Fibroblast of lung (primary cell): ENCODE measurements at regions not wholly inside any gene's neighbourhood (a gene's known extent, or its start where the extent isn't known, plus 50 kb on each side); places are given as distances from the start of the nearest gene placed in this dataset.

Experiments used
- DNase-seq, 2 donors: peaks; one replicate each; pipeline versions ENCODE4 v3.0.0 to v3.0.0-alpha.2; 2010; ENCODE audit warnings: low read depth in 2 of 2
- H2AFZ ChIP-seq: 2 replicates; pipeline ENCODE4 v1.5.1; 2012; ENCODE audit warnings: low read length, control low read depth, inconsistent platforms
- H3K27ac ChIP-seq: 2 replicates; pipeline ENCODE4 v1.5.1; 2011; ENCODE audit warnings: low read length, control low read depth; ENCODE audit not compliant: insufficient read depth
- H3K27me3 ChIP-seq: 2 replicates; pipeline ENCODE4 v1.5.1; 2011; ENCODE audit warnings: mild to moderate bottlenecking, low read length; ENCODE audit not compliant: control insufficient read depth, insufficient read depth
- H3K36me3 ChIP-seq: 2 replicates; pipeline ENCODE4 v1.5.1; 2011; ENCODE audit warnings: low read length; ENCODE audit not compliant: control insufficient read depth, insufficient read depth
- H3K4me1 ChIP-seq: 2 replicates; pipeline ENCODE4 v1.5.1; 2011; ENCODE audit warnings: low read length; ENCODE audit not compliant: control insufficient read depth, insufficient read depth; ENCODE audit errors: extremely low read depth
- H3K4me2 ChIP-seq: 2 replicates; pipeline ENCODE4 v1.5.1; 2011; ENCODE audit warnings: low read length, control low read depth; ENCODE audit not compliant: insufficient read depth; ENCODE audit errors: extremely low read depth
- H3K4me3 ChIP-seq, 4 experiments: fragments of 200-600 bp in 1 of 4; sonication (generic) in 1 of 4; replicated peaks in 1 of 4; 2 replicates each; pipeline ENCODE4 v1.5.1; 2011 to 2016; ENCODE audit warnings: low read length in 4 of 4, low read depth in 3 of 4, mild to moderate bottlenecking in 3 of 4, control low read depth in 2 of 4, inconsistent platforms in 1 of 4, mixed read lengths in 1 of 4; ENCODE audit not compliant: insufficient read depth in 1 of 4; ENCODE audit errors: control extremely low read depth in 1 of 4
- H3K79me2 ChIP-seq: 2 replicates; pipeline ENCODE4 v1.5.1; 2012; ENCODE audit warnings: mild to moderate bottlenecking, low read length, inconsistent platforms; ENCODE audit not compliant: control insufficient read depth, insufficient read depth
- H3K9ac ChIP-seq: 2 replicates; pipeline ENCODE4 v1.5.1; 2011; ENCODE audit warnings: mild to moderate bottlenecking, low read length, control low read depth; ENCODE audit not compliant: insufficient read depth
- H3K9me3 ChIP-seq: 2 replicates; pipeline ENCODE4 v1.5.1; 2012; ENCODE audit warnings: low read depth, low read length; ENCODE audit not compliant: control insufficient read depth, insufficient read depth
- H4K20me1 ChIP-seq: 2 replicates; pipeline ENCODE4 v1.5.1; 2011; ENCODE audit warnings: low read length; ENCODE audit not compliant: control insufficient read depth, insufficient read depth; ENCODE audit errors: extremely low read depth
- CTCF ChIP-seq, 2 donors: IDR thresholded peaks in 1 of 2; conservative IDR thresholded peaks in 1 of 2; 1 replicate in 1 of 2; 2 replicates in 1 of 2; pipeline ENCODE4 v1.5.1; 2011 to 2012; ENCODE audit warnings: low read length in 2 of 2, control low read depth in 1 of 2, inconsistent platforms in 1 of 2, low read depth in 1 of 2, mild to moderate bottlenecking in 1 of 2
- EZH2 ChIP-seq: IDR thresholded peaks from 2 replicates; pipeline ENCODE4 v1.5.1; 2012; ENCODE audit warnings: low read length, control low read depth, mild to moderate bottlenecking; ENCODE audit errors: missing control alignments

- H3K9me3 ChIP-seq: no peaks in the 10 kb centered on the region
- DNase-seq: no peak
- no peak overlapping the region for H2AFZ ChIP-seq
- no peaks in the 10 kb centered on the region for H3K4me1 ChIP-seq
- no peak overlapping the region for H3K4me3 ChIP-seq
- no peak overlapping the region for H3K9ac ChIP-seq
- TF ChIP-seq CTCF (conservative IDR thresholded peaks at IDR 0.05 in 1 of 2, IDR thresholded peaks at IDR 0.05 in 1 of 2; ENCODE audit: low read depth in 1 of 2, low read length in 2 of 2) (no peak), EZH2 (no peak)
- H3K4me2 ChIP-seq: no peak overlapping the region
- H3K36me3 ChIP-seq: no peaks in the 10 kb centered on the region
- H3K27me3 ChIP-seq: no peaks in the 10 kb centered on the region
- H4K20me1 ChIP-seq: no peaks in the 10 kb centered on the region
- H3K27ac ChIP-seq: no peak overlapping the region
- H3K79me2 ChIP-seq: no peaks in the 10 kb centered on the region
These were observed 179.2 kb upstream of the KHDRBS2 start for GRCh38 chr6:62465206-62465605.

- no peak overlapping the region for H3K27ac ChIP-seq
- no peak overlapping the region for H3K4me2 ChIP-seq
- H3K27me3 ChIP-seq: no peaks in the 10 kb centered on the region
- no peaks in the 10 kb centered on the region for H3K79me2 ChIP-seq
- no peak overlapping the region for H3K9ac ChIP-seq
- H3K4me1 ChIP-seq: no peaks in the 10 kb centered on the region
- TF ChIP-seq EZH2 (no peak), CTCF (conservative IDR thresholded peaks at IDR 0.05 in 1 of 2, IDR thresholded peaks at IDR 0.05 in 1 of 2; ENCODE audit: low read depth in 1 of 2, low read length in 2 of 2) (no peak)
- no peak overlapping the region for H2AFZ ChIP-seq
- no peaks in the 10 kb centered on the region for H4K20me1 ChIP-seq
- no peaks in the 10 kb centered on the region for H3K9me3 ChIP-seq
- H3K36me3 ChIP-seq: no peaks in the 10 kb centered on the region
- no peak overlapping the region for H3K4me3 ChIP-seq
- DNase-seq: no peak
These were observed 166.6 kb upstream of the KHDRBS2 start for GRCh38 chr6:62452586-62452985.

GRCh38 chr6:62446647-62447316 lies 160.8 kb upstream of the KHDRBS2 start:
- H3K4me2 ChIP-seq: no peak overlapping the region
- no peaks in the 10 kb centered on the region for H3K79me2 ChIP-seq
- H3K9me3 ChIP-seq: no peaks in the 10 kb centered on the region
- no peak overlapping the region for H3K4me3 ChIP-seq
- H3K36me3 ChIP-seq: no peaks in the 10 kb centered on the region
- H3K4me1 ChIP-seq: no peaks in the 10 kb centered on the region
- no peak overlapping the region for H3K27ac ChIP-seq
- no peak for DNase-seq
- no peak overlapping the region for H3K9ac ChIP-seq
- no peak overlapping the region for H2AFZ ChIP-seq
- H3K27me3 ChIP-seq: no peaks in the 10 kb centered on the region
- TF ChIP-seq EZH2 (no peak), CTCF (conservative IDR thresholded peaks at IDR 0.05 in 1 of 2, IDR thresholded peaks at IDR 0.05 in 1 of 2; ENCODE audit: low read depth in 1 of 2, low read length in 2 of 2) (no peak)
- H4K20me1 ChIP-seq: no peaks in the 10 kb centered on the region
